ENCODE measurements at regions not wholly inside any gene's neighbourhood (a gene's known extent, or its start where the extent isn't known, plus 50 kb on each side); places are given as distances from the start of the nearest gene placed in this dataset.

GRCh38 chr3:44061961-44062360 is 179.7 kb upstream of the TOPAZ1 start:
- ChIA-PET CTCF (no interaction called here), POLR2A (no interaction called here)
- H3K4me1 ChIP-seq (ENCODE audit: insufficient read depth, low read length): no peaks in the 10 kb centered on the region
- H3K4me3 Mint-ChIP-seq: no peak overlapping the region
- no peak overlapping the region for H3K27ac Mint-ChIP-seq
- H3K4me3 ChIP-seq (ENCODE audit: low read length): no peak overlapping the region
- H3K4me1 Mint-ChIP-seq: peaks cover 8 to 18% (median 12%) of the 10 kb centered on the region in 3 donors
- no peaks in the 10 kb centered on the region for H3K9me3 ChIP-seq (ENCODE audit: low read length)
- H3K27me3 ChIP-seq (ENCODE audit: insufficient read depth, low read length, poor library complexity, severe bottlenecking): no peaks in the 10 kb centered on the region
- no peaks in the 10 kb centered on the region for H3K9me3 Mint-ChIP-seq
- peaks cover 7 to 59% of the 10 kb centered on the region in 2 donors for H3K27me3 Mint-ChIP-seq
- H3K36me3 ChIP-seq (ENCODE audit: insufficient read depth, low read length): no peaks in the 10 kb centered on the region
- no peak for DNase-seq
- no peak overlapping the region for H3K27ac ChIP-seq (ENCODE audit: low read depth, low read length)
- H3K36me3 Mint-ChIP-seq: no peaks in the 10 kb centered on the region

- Mint-ChIP-seq H3K27me3 (peaks cover 8 to 50% of the 10 kb centered on the region in 2 donors), H3K4me1 (peaks cover 0 to 1% (median under 1%) of the 10 kb centered on the region in 3 donors), H3K4me3 (no peak overlapping the region), H3K27ac (no peak overlapping the region), H3K9me3 (no peaks in the 10 kb centered on the region), H3K36me3 (no peaks in the 10 kb centered on the region)
- Histone ChIP-seq H3K27me3 (ENCODE audit: insufficient read depth, low read length, poor library complexity, severe bottlenecking) (no peaks in the 10 kb centered on the region), H3K9me3 (ENCODE audit: low read length) (no peaks in the 10 kb centered on the region), H3K4me1 (ENCODE audit: insufficient read depth, low read length) (no peaks in the 10 kb centered on the region), H3K36me3 (ENCODE audit: insufficient read depth, low read length) (no peaks in the 10 kb centered on the region), H3K4me3 (ENCODE audit: low read length) (no peak overlapping the region), H3K27ac (ENCODE audit: low read depth, low read length) (no peak overlapping the region)
- ChIA-PET POLR2A (no interaction called here), CTCF (no interaction called here)
- DNase-seq: no peak
Measured at GRCh38 chr3:44065311-44066094, 176.2 kb upstream of the TOPAZ1 start.

- no peak overlapping the region for H3K27ac ChIP-seq (ENCODE audit: low read depth, low read length)
- H3K4me1 Mint-ChIP-seq: no peaks in the 10 kb centered on the region
- no peaks in the 10 kb centered on the region for H3K36me3 ChIP-seq (ENCODE audit: insufficient read depth, low read length)
- no peak overlapping the region for H3K4me3 Mint-ChIP-seq
- no peaks in the 10 kb centered on the region for H3K9me3 ChIP-seq (ENCODE audit: low read length)
- H3K9me3 Mint-ChIP-seq: no peaks in the 10 kb centered on the region
- H3K36me3 Mint-ChIP-seq: no peaks in the 10 kb centered on the region
- no peaks in the 10 kb centered on the region for H3K4me1 ChIP-seq (ENCODE audit: insufficient read depth, low read length)
- peaks cover 10 to 50% of the 10 kb centered on the region in 2 donors for H3K27me3 Mint-ChIP-seq
- H3K27ac Mint-ChIP-seq: peak overlapping the region in 1 of 8 donors; percentile 18
- CTCF ChIA-PET: no interaction called here
- H3K27me3 ChIP-seq (ENCODE audit: insufficient read depth, low read length, poor library complexity, severe bottlenecking): no peaks in the 10 kb centered on the region
- H3K4me3 ChIP-seq (ENCODE audit: low read length): no peak overlapping the region
- POLR2A ChIA-PET: no interaction called here
- no peak for DNase-seq
Measured at GRCh38 chr3:44066806-44067205, 174.9 kb upstream of the TOPAZ1 start.

GRCh38 chr3:44067431-44067830 is 174.3 kb upstream of the TOPAZ1 start:
- no peaks in the 10 kb centered on the region for H3K27me3 ChIP-seq (ENCODE audit: insufficient read depth, low read length, poor library complexity, severe bottlenecking)
- no peak overlapping the region for H3K4me3 ChIP-seq (ENCODE audit: low read length)
- Mint-ChIP-seq H3K9me3 (no peaks in the 10 kb centered on the region), H3K27me3 (peaks cover 11 to 50% of the 10 kb centered on the region in 2 donors), H3K4me1 (no peaks in the 10 kb centered on the region), H3K36me3 (no peaks in the 10 kb centered on the region), H3K4me3 (no peak overlapping the region), H3K27ac (no peak overlapping the region)
- H3K36me3 ChIP-seq (ENCODE audit: insufficient read depth, low read length): no peaks in the 10 kb centered on the region
- H3K4me1 ChIP-seq (ENCODE audit: insufficient read depth, low read length): no peaks in the 10 kb centered on the region
- H3K27ac ChIP-seq (ENCODE audit: low read depth, low read length): no peak overlapping the region
- no peak for DNase-seq
- no peaks in the 10 kb centered on the region for H3K9me3 ChIP-seq (ENCODE audit: low read length)
- POLR2A ChIA-PET: no interaction called here
- CTCF ChIA-PET: no interaction called here

GRCh38 chr3:44068753-44069152 is 172.9 kb upstream of the TOPAZ1 start:
- Histone ChIP-seq H3K9me3 (ENCODE audit: low read length) (no peaks in the 10 kb centered on the region), H3K4me3 (ENCODE audit: low read length) (no peak overlapping the region), H3K4me1 (ENCODE audit: insufficient read depth, low read length) (no peaks in the 10 kb centered on the region), H3K27me3 (ENCODE audit: insufficient read depth, low read length, poor library complexity, severe bottlenecking) (no peaks in the 10 kb centered on the region), H3K36me3 (ENCODE audit: insufficient read depth, low read length) (no peaks in the 10 kb centered on the region), H3K27ac (ENCODE audit: low read depth, low read length) (no peak overlapping the region)
- no peak for DNase-seq
- Mint-ChIP-seq H3K4me1 (no peaks in the 10 kb centered on the region), H3K27me3 (peaks cover 11 to 37% of the 10 kb centered on the region in 2 donors), H3K27ac (no peak overlapping the region), H3K36me3 (no peaks in the 10 kb centered on the region), H3K4me3 (no peak overlapping the region), H3K9me3 (no peaks in the 10 kb centered on the region)
- POLR2A ChIA-PET: no interaction called here
- CTCF ChIA-PET: no interaction called here

- no peak overlapping the region for H3K4me3 Mint-ChIP-seq
- Histone ChIP-seq H3K27me3 (ENCODE audit: insufficient read depth, low read length, poor library complexity, severe bottlenecking) (no peaks in the 10 kb centered on the region), H3K27ac (ENCODE audit: low read depth, low read length) (no peak overlapping the region), H3K4me1 (ENCODE audit: insufficient read depth, low read length) (no peaks in the 10 kb centered on the region), H3K9me3 (ENCODE audit: low read length) (no peaks in the 10 kb centered on the region), H3K4me3 (ENCODE audit: low read length) (no peak overlapping the region), H3K36me3 (ENCODE audit: insufficient read depth, low read length) (no peaks in the 10 kb centered on the region)
- no peaks in the 10 kb centered on the region for H3K4me1 Mint-ChIP-seq
- POLR2A ChIA-PET: no interaction called here
- H3K27me3 Mint-ChIP-seq: peaks cover 11 to 35% of the 10 kb centered on the region in 2 donors
- H3K27ac Mint-ChIP-seq: no peak overlapping the region
- no peak for DNase-seq
- no peaks in the 10 kb centered on the region for H3K9me3 Mint-ChIP-seq
- H3K36me3 Mint-ChIP-seq: no peaks in the 10 kb centered on the region
- CTCF ChIA-PET: no interaction called here
Measured at GRCh38 chr3:44069276-44069675, 172.4 kb upstream of the TOPAZ1 start.

GRCh38 chr3:44070841-44071546 is 170.7 kb upstream of the TOPAZ1 start:
- peaks cover 15 to 30% of the 10 kb centered on the region in 2 donors for H3K27me3 Mint-ChIP-seq
- CTCF ChIA-PET: no interaction called here

GRCh38 chr3:44072601-44073540 is 168.8 kb upstream of the TOPAZ1 start:
- no peaks in the 10 kb centered on the region for H3K9me3 Mint-ChIP-seq
- CTCF ChIA-PET: no interaction called here

More at GRCh38 chr3:44070841-44071546, 170.7 kb upstream of the TOPAZ1 start:
- no peak overlapping the region for H3K4me3 ChIP-seq (ENCODE audit: low read length)
- POLR2A ChIA-PET: no interaction called here
- no peaks in the 10 kb centered on the region for H3K27me3 ChIP-seq (ENCODE audit: insufficient read depth, low read length, poor library complexity, severe bottlenecking)
- Mint-ChIP-seq H3K27ac (peak overlapping the region in 1 of 8 donors; percentile 76), H3K9me3 (no peaks in the 10 kb centered on the region), H3K4me3 (no peak overlapping the region), H3K36me3 (no peaks in the 10 kb centered on the region), H3K4me1 (no peaks in the 10 kb centered on the region)
- no peaks in the 10 kb centered on the region for H3K4me1 ChIP-seq (ENCODE audit: insufficient read depth, low read length)
- H3K9me3 ChIP-seq (ENCODE audit: low read length): no peaks in the 10 kb centered on the region
- H3K27ac ChIP-seq (ENCODE audit: low read depth, low read length): no peak overlapping the region
- no peaks in the 10 kb centered on the region for H3K36me3 ChIP-seq (ENCODE audit: insufficient read depth, low read length)
- DNase-seq: no peak

More at GRCh38 chr3:44072601-44073540, 168.8 kb upstream of the TOPAZ1 start:
- H3K27me3 Mint-ChIP-seq: peaks cover 16 to 24% of the 10 kb centered on the region in 2 donors
- POLR2A ChIA-PET: no interaction called here
- no peaks in the 10 kb centered on the region for H3K36me3 ChIP-seq (ENCODE audit: insufficient read depth, low read length)
- no peaks in the 10 kb centered on the region for H3K36me3 Mint-ChIP-seq
- no peaks in the 10 kb centered on the region for H3K9me3 ChIP-seq (ENCODE audit: low read length)
- no peak overlapping the region for H3K4me3 Mint-ChIP-seq
- no peak for DNase-seq
- no peak overlapping the region for H3K4me3 ChIP-seq (ENCODE audit: low read length)
- no peak overlapping the region for H3K27ac Mint-ChIP-seq
- no peak overlapping the region for H3K27ac ChIP-seq (ENCODE audit: low read depth, low read length)
- no peaks in the 10 kb centered on the region for H3K27me3 ChIP-seq (ENCODE audit: insufficient read depth, low read length, poor library complexity, severe bottlenecking)
- H3K4me1 Mint-ChIP-seq: no peaks in the 10 kb centered on the region
- no peaks in the 10 kb centered on the region for H3K4me1 ChIP-seq (ENCODE audit: insufficient read depth, low read length)
